ENCODE measurements at regions not wholly inside any gene's neighbourhood (a gene's known extent, or its start where the extent isn't known, plus 50 kb on each side); places are given as distances from the start of the nearest gene placed in this dataset.
"Not testable (repeated sequence)": the region's sequence is repeated elsewhere in the genome, so short reads cannot be mapped to it uniquely, and the experiment has no call there.

DNA sequence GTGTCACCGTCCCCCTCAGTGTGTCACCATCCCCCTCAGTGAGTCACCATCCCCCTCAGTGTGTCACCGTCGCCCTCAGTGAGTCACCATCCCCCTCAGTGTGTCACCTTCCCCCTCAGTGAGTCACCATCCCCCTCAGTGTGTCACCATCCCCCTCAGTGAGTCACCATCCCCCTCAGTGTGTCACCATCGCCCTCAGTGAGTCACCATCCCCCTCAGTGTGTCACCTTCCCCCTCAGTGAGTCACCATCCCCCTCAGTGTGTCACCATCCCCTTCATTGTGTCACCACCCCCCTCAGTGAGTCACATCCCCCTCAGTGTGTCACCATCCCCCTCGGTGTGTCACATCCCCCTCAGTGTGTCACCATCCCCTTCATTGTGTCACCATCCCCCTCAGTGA lies 486.1 kb upstream of the SALL3 start:
- not testable (repeated sequence) for DNase-seq

- no peak for DNase-seq
Measured at GRCh38 chr18:78494204-78495085, 485.2 kb upstream of the SALL3 start.

GRCh38 chr18:78495550-78495949 lies 484.1 kb upstream of the SALL3 start:
- DNase-seq: no peak

DNA sequence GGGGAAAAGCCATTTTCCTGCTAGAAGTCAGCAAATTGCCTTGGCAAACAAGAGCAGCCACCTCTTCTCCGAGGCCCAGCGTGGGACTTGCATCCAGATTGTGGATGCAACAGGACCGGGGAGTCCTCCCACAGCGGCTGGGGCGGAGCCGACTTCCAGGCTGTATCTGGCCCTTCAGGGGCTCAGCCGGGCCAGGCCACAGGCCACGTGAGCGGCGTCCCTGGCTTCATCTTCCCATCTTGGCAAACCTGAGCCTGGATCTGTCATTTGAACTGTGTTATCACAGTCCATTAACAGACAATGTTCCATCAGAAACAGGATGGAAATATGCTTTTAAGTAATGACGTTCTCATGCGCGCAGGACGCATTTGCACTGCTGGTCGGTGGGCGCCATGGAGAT lies 483.5 kb upstream of the SALL3 start:
- no peak for DNase-seq

GRCh38 chr18:78497641-78498040 lies 482.0 kb upstream of the SALL3 start:
- DNase-seq: no peak

DNA sequence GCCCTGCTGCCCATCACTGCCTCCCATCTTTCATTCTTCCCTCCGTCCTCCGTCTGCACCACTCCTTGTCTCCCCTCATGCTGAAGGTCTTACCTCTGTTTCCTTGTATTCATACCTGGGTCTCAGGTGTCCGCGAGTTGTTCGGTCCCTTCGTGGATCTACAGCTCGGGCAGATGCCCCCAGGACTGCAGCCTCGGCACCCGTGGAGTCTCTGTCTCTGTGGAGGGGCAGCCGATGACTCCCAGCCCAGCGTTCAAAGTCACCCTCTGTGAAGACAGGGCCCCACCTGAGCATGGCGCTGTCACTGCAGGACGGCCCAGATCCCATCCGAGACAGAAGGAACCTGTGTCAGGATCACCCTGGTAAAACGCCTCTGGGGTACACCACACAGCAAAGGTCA lies 480.0 kb upstream of the SALL3 start:
- DNase-seq: no peak

GRCh38 chr18:78501251-78501650 lies 478.4 kb upstream of the SALL3 start:
- DNase-seq: no peak

DNA sequence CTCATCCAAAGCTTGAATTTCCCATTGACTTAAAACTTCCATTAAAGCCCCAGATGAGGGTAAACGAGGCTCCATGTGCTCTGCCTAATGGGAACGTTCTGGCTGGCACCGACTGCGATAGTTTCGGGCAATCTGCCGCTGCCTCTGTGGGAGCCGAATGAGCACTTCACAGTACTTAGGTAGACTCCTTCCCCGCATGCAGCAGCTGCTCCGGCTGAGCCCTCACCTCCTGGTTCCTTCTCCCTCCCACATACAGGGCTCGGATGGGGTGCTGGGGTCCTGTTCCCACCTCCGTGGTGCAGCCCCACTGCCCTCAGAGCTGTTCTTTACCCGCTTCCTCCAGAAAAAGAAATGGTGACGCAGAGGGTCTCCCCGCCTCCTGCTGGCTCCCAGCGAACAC lies 476.5 kb upstream of the SALL3 start:
- DNase-seq: no peak

DNA sequence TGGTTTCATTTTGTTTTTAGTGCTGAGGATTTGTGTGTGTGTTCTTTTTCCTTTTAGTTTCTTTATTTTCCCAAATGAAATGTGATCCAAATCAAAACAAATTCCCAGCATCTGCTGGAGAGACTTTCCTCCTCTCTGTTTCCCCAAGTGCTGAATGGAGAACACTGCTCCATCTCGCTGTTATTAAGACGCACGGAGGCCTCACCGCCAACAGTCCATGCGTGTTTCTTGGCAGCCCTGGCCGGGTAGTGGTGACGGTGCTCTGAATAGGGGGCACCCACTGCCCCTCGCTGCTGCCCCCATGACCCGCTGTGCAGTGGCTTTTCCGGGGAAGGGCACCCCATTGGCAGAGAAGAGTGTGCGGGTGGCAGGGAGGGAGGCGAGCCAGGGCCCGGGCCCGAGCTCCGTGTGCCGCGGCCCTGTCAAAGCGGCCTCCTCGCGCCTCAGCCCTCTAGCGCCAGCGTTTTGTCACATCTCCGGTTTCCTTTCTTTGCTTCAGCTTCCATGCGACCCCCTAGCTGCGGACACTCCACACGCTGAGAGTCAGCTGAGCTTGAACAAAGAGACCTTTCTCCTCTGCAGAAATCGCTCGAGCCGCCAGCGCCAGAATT lies 473.7 kb upstream of the SALL3 start:
- DNase-seq: no peak

GRCh38 chr18:78507217-78507616 lies 472.4 kb upstream of the SALL3 start:
- no peak for DNase-seq

- not testable (repeated sequence) for DNase-seq
Measured at GRCh38 chr18:78508228-78508824, 471.3 kb upstream of the SALL3 start.

GRCh38 chr18:78510091-78510490 lies 469.5 kb upstream of the SALL3 start:
- no peak for DNase-seq

- DNase-seq: no peak
Measured at GRCh38 chr18:78510636-78511035, 469.0 kb upstream of the SALL3 start.

DNA sequence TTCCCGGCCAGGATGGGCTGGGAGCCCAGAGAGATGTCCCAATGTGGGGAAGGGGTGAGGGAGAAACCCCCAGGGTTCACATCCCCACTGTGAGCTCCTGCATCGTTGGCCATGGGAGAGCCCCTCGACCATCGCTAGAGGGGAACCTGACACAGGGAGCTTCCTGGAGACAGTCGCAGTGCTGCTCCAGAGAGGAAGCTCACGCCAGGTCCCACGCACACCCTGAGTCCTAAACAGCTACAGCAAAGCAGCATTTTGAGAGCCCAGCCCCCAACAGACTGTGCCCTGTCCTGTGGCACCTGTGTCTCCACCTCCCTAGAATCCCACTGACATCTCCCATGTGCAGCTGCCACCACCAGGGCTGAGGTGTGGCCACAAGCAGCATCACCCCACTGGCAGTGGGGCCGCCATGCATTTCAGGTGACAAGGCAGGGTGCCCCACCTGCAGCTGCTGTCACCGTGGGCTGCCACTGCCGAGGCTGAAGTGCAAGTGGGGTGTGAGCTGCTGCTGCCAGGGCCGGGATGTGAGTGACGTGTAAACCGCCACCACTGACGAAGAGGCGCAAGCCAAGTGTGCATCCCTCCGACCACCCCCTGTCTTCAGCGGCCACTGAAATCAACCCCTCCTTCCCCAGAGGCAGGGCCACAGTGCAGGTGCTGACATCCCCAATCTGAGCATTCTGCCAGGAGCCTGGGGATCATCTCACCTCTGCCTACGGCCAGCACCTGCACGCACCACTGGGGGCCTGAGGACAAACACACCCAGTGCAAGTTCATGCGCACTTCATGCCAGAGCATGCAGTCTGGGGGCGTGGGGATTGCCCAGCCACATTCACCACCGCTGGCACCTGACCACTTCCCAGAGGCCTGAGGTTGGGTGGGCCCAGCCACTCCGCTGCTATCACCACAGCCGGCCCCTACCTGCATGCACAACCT lies 467.7 kb upstream of the SALL3 start:
- no peak for DNase-seq

DNA sequence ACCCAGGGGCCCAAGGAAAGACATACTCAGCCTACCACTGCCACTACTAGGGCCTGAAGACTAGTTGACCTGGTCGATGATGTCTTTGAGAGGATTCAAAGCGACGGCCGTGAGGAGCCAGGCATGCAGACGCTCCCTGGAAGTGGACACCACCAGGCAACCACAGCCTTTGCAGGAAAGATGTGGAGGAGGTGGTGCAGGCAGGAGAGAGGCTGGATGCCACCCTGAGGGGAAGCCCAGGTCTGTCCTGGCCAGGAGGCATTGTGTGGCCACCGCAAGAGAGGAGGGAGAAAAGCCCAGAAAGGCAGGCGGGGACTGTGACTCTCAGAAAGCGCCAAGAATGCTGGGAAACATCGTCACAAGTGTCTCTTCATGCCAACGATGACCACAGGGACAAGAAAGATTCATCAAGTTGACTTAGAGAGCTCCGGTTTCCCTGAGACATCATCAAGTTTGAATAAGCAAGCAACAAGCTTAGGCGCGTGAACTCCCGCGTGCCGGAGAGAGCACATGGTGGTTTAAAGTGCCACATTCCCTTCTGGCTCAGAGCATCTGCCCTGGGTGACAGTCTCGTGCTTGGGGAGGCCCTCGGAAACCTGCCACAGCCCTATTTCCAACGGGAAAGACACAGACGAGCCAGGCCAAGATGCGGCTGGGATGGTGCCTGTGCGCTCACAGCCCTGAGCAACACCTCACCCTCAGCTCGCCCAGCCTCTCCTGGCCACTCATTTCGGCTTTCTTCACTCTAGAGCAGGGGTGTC lies 464.5 kb upstream of the SALL3 start:
- no peak for DNase-seq

DNA sequence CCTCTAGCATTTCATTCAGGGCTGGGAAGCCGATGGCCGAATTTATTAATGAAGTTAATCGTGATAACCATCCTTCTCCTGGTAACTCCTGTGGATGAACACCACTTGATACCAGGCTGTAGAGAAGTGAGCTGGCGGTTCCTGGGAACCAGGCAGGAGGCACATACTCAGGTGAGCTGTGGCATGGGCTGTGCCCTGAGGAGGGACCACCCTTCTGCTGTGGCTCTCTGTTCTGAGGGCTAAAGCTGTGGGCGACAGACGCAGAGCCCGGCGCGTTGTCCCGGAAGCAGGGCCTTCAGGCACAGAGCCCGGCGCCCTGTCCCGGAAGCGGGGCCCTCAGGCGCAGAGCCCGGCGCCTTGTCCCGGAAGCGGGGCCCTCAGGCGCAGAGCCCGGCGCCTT lies 462.3 kb upstream of the SALL3 start:
- DNase-seq: no peak

- DNase-seq: no peak
Measured at GRCh38 chr18:78517973-78518372, 461.6 kb upstream of the SALL3 start.

DNA sequence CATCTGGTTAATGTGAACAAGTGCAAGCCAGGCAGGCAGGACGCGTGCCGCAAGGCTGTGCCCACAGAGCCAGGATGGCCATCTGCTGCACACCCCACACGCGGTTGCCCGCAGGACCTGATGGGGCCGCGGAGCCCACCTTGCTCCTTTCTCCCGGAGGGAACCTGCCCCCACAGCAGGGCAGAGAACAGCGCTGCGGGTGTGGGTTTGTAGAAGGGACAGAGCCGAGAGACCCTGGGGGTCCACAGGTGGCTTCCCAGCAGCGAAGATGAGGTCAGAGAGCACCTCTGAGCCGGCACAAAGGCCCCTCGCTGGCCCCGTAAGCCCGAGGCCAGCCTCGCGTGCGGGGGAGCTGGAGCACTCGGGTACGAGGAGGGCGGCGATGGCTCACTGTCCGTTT lies 460.8 kb upstream of the SALL3 start:
- DNase-seq: no peak

DNA sequence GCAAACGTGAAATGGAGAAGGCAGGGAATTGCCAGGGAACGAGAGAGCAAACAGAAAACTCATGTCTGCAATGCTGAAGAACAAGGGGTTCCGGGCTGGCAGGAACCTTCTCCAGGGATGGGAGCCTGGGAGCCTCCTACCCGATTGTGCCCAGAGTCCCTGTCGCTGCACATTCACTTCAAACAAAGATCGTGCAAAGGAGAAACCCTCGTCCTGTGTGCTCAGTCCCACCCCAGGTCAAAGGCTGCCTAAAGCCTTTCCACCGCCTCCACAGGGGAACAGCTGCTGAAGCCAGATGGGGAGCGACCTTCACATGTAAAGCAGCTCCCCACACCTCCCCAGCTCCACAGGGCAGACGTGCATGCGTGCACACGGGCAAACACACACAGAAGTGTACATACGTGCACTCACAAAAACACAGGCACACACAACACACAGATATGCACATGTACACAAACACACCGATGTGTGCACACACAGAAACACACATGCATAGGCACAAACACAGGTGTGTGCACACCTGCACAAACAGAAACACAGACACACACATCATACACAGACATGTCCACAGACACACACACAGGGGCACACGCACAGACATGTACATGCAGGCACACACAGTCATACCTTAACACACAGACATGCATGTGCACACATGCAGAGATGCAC lies 460.1 kb upstream of the SALL3 start:
- no peak for DNase-seq

DNA sequence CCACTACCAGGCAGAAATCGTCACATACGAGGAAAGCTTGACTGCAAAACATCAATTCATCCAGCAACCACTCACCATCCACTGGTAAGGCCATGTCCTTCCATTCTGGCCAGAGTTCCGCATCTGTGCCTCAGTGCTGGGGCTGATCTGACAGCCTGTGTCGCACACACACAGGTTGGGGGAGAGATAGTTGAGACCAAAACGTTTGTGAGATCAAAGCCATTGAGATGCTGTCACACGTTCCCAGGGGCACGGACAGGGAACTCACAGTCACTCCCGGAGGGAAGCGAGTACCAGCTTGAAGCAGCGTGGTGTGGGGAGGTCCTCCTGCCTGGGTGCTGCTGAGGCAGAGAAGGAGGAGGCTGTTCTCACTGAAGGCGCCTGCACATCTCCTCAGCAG lies 458.5 kb upstream of the SALL3 start:
- DNase-seq: no peak

GRCh38 chr18:78521744-78522143 lies 457.9 kb upstream of the SALL3 start:
- DNase-seq: no peak

GRCh38 chr18:78522507-78522906 lies 457.1 kb upstream of the SALL3 start:
- no peak for DNase-seq

Data from GF-D8 (cell line).